Common myeloid progenitor, CD34-positive (primary cell): ENCODE measurements at regions not wholly inside any gene's neighbourhood (a gene's known extent, or its start where the extent isn't known, plus 50 kb on each side); places are given as distances from the start of the nearest gene placed in this dataset.

Experiments
- CTCF ChIA-PET: fragments of 350-600 bp; sonication (Branson Sonifier 250); formaldehyde crosslinking; loops from one replicate; lab custom pipeline; 2021; ENCODE audit warnings: antibody characterized with exemption; lab: Charles Lee
- POLR2A ChIA-PET: fragments of 350-600 bp; sonication (Branson Sonifier 250); formaldehyde crosslinking; loops from one replicate; lab custom pipeline; 2021; ENCODE audit warnings: antibody characterized with exemption; lab: Charles Lee
- DNase-seq, 3 donors: peaks; one replicate each; pipeline versions ENCODE4 v3.0.0 to v3.0.0-alpha.2; 2013
- H3K27ac ChIP-seq, 2 experiments: 1 replicate in 1 of 2; 2 replicates in 1 of 2; pipeline ENCODE4 v1.7.0; 2013; ENCODE audit warnings: inconsistent platforms in 2 of 2, low read length in 2 of 2, mild to moderate bottlenecking in 2 of 2, low read depth in 1 of 2, moderate library complexity in 1 of 2; ENCODE audit not compliant: severe bottlenecking in 2 of 2, insufficient read depth in 1 of 2, poor library complexity in 1 of 2
- H3K27me3 ChIP-seq, 5 experiments: replicated peaks in 2 of 5; 1 replicate in 3 of 5; 2 replicates in 2 of 5; pipeline versions ENCODE4 v1.6.1 to v1.7.0; 2013; ENCODE audit warnings: low read length in 4 of 5, mild to moderate bottlenecking in 2 of 5, moderate library complexity in 2 of 5, inconsistent platforms in 1 of 5; ENCODE audit not compliant: insufficient read depth in 5 of 5, control insufficient read depth in 4 of 5
- H3K36me3 ChIP-seq, 4 experiments: 1 replicate in 2 of 4; 2 replicates in 2 of 4; pipeline versions ENCODE4 v1.6.1 to v1.7.0; 2013; ENCODE audit warnings: low read length in 3 of 4, control low read depth in 1 of 4, mild to moderate bottlenecking in 1 of 4; ENCODE audit not compliant: control insufficient read depth in 4 of 4, insufficient read depth in 4 of 4
- H3K4me1 ChIP-seq, 4 experiments: 1 replicate in 3 of 4; 2 replicates in 1 of 4; pipeline versions ENCODE4 v1.6.1 to v1.7.1; 2013; ENCODE audit warnings: low read length in 3 of 4, mild to moderate bottlenecking in 3 of 4, control low read depth in 1 of 4, inconsistent platforms in 1 of 4, moderate library complexity in 1 of 4; ENCODE audit not compliant: control insufficient read depth in 4 of 4, insufficient read depth in 4 of 4; ENCODE audit errors: control extremely low read depth in 1 of 4
- H3K4me3 ChIP-seq, 7 experiments: 1 replicate in 4 of 7; 2 replicates in 3 of 7; pipeline versions ENCODE4 v1.5.1 to v1.7.0; 2013; ENCODE audit warnings: mild to moderate bottlenecking in 7 of 7, low read length in 6 of 7, moderate library complexity in 6 of 7, inconsistent platforms in 2 of 7, low read depth in 2 of 7, control low read depth in 1 of 7; ENCODE audit not compliant: insufficient read depth in 4 of 7, control insufficient read depth in 1 of 7; ENCODE audit errors: extremely low read depth in 1 of 7
- H3K9me3 ChIP-seq, 5 experiments: 1 replicate in 4 of 5; 2 replicates in 1 of 5; pipeline versions ENCODE4 v1.6.1 to v1.7.1; 2013; ENCODE audit warnings: low read length in 4 of 5, mild to moderate bottlenecking in 2 of 5, inconsistent platforms in 1 of 5, low read depth in 1 of 5, moderate library complexity in 1 of 5; ENCODE audit not compliant: control insufficient read depth in 4 of 5, insufficient read depth in 2 of 5; ENCODE audit errors: control extremely low read depth in 1 of 5
- WGBS: methylation state at CpG from one replicate; pipeline ENCODE4 v1.1.5; 2013; ENCODE audit not compliant: insufficient coverage; 5-methylcytosine and 5-hydroxymethylcytosine counted together

DNA sequence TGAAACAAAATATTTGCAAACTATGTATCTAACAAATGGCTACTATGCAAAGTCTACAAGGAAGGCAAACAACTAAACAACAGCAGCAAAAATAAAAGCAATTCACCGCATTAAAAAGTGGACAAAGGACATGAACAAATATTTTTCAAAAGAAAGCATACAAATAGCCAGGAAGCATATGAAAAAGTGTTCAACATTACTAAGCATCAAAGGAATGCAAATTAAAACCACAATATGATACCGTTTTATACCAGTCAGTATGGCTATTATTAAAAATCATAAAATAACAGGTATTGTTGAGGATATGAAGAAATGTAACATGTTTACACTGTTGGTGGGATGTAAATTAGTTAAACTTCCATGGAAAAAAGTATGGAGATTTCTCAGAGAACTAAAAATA, 1106.7 kb downstream of the PDHA2 start:
- WGBS: no CpG with 5 or more reads among the region's 2 CpGs
- POLR2A ChIA-PET: no interaction called here
- H3K4me1 ChIP-seq: peaks cover 0 to 3% (median 0%) of the 10 kb centered on the region in 4 experiments
- H3K36me3 ChIP-seq: no peaks in the 10 kb centered on the region
- CTCF ChIA-PET: no interaction called here
- H3K27ac ChIP-seq: no peak overlapping the region
- no peaks in the 10 kb centered on the region for H3K9me3 ChIP-seq
- no peak overlapping the region for H3K4me3 ChIP-seq
- DNase-seq: no peak
- H3K27me3 ChIP-seq: no peaks in the 10 kb centered on the region

DNA sequence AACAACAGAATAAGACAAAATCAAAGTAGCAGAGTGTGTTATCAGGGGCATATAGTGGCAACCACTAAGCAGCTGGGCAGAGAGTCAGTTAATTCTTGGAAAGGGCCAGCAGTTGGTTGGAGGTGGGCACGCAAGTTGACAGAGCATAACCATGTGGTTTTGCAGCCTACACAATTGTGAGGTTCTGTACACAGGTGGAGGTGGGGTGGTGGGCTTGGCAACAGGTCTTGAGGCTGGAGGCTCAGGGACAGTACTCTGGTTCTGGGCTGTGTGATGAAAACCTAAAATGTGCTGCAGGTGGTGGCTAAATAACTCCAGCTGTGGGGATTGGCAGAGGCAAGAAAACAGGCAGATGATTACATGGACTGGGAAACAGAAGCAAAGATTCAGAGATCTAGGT, 1112.7 kb downstream of the PDHA2 start:
- no peaks in the 10 kb centered on the region for H3K9me3 ChIP-seq
- no peak overlapping the region for H3K4me3 ChIP-seq
- peaks cover 0 to 3% (median 0%) of the 10 kb centered on the region in 4 experiments for H3K4me1 ChIP-seq
- WGBS: 100% methylated on average over 1 of the region's 1 CpG
- no peak overlapping the region for H3K27ac ChIP-seq
- CTCF ChIA-PET: no interaction called here
- POLR2A ChIA-PET: no interaction called here
- no peaks in the 10 kb centered on the region for H3K27me3 ChIP-seq
- H3K36me3 ChIP-seq: no peaks in the 10 kb centered on the region
- DNase-seq: no peak

DNA sequence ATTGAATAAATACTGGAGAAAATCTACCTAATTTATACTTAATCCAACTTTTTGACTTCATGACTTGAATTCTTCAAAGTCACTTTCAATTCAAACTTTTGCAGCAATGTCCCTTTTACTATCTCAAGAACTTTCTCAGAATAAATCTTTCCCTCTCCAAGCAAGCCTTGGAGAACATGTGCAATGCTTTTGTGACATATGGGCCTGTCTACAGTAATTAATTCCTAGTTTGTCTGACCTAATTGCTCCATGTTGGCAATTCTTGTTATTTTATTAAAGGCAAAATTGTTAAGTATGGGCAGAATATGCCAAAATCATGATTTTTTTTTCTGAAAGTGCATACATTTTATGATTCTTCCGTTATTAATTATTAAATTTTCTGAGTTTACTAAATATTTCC, 1115.3 kb downstream of the PDHA2 start:
- H3K4me3 ChIP-seq: no peak overlapping the region
- DNase-seq: no peak
- CTCF ChIA-PET: no interaction called here
- no peak overlapping the region for H3K27ac ChIP-seq
- WGBS: no CpG with 5 or more reads among the region's 1 CpG
- no peaks in the 10 kb centered on the region for H3K9me3 ChIP-seq
- no peaks in the 10 kb centered on the region for H3K27me3 ChIP-seq
- H3K4me1 ChIP-seq: peaks cover 0 to 3% (median 0%) of the 10 kb centered on the region in 4 experiments
- H3K36me3 ChIP-seq: no peaks in the 10 kb centered on the region
- POLR2A ChIA-PET: no interaction called here

DNA sequence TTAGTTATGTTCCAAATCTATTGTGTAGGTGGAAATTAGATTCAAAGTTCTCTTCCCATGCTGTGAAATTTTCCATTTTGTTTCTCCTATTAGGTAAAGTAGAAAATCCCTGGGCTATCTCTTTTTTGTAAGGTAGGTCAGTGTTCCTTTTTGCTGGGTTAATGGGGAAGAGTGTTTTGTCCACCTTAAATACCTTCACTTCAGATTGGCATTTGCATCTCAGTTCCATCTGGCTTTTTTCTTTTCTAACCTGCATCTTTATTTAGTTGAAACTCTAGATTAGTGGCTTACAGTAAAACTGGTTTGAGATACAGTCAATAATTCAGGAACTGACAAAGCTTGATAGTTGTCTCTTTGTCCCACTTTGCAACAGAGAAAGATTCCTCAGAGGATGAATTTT, 1115.8 kb downstream of the PDHA2 start:
- ChIA-PET POLR2A (no interaction called here), CTCF (no interaction called here)
- Histone ChIP-seq H3K4me3 (no peak overlapping the region), H3K36me3 (no peaks in the 10 kb centered on the region), H3K27ac (no peak overlapping the region), H3K9me3 (no peaks in the 10 kb centered on the region), H3K27me3 (no peaks in the 10 kb centered on the region), H3K4me1 (peaks cover 0 to 3% (median 0%) of the 10 kb centered on the region in 4 experiments)
- no peak for DNase-seq

DNA sequence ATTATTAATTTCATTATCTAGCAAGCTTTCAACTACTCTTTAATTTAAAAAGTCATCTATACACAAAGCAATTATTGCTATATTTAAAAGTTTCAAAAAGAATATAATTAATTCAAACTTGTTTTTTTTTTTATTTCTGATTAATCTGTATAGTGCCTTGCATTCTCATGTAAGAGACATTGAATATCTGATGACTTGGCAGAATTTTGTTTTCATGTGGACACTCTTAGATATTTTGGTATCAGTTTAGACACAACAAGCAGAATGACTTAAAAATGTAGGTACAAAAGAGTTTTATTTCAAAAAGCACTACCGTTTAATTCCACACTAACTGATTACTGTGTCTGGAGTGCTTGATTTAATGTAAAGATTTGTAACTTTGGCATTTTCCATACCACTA, 1129.6 kb downstream of the PDHA2 start:
- WGBS: no CpG with 5 or more reads among the region's 1 CpG
- CTCF ChIA-PET: interaction anchor here (0.6 kb wide), 1 partner anchor 24 kb away, joined by 5 read pairs; no protein-coding TSS in a partner anchor
- H3K27me3 ChIP-seq: no peaks in the 10 kb centered on the region
- POLR2A ChIA-PET: no interaction called here
- no peak overlapping the region for H3K27ac ChIP-seq
- no peak for DNase-seq
- no peaks in the 10 kb centered on the region for H3K36me3 ChIP-seq
- H3K9me3 ChIP-seq: peaks cover 0 to 2% (median 0%) of the 10 kb centered on the region in 5 experiments
- no peaks in the 10 kb centered on the region for H3K4me1 ChIP-seq
- no peak overlapping the region for H3K4me3 ChIP-seq

DNA sequence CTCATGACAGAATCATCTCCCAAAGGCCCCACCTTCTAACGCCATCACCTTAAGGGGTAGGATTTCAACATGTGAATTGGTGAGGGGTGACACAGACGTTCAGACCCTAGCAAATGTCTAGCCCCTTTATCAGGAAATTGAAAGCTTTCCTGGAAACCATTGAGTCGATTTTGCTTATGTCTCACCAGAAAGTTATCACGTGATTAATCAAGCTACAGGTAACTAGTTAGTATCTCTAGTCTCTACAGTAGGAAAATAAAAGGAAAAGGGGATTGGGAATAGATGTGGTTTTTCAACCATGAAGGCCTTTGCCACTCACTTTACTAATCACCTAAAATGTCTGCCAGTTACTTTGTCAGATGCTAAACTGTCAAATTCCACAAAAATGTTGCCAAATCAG, 1133.0 kb downstream of the PDHA2 start:
- 83% methylated on average over 1 of the region's 4 CpGs for WGBS
- CTCF ChIA-PET: no interaction called here
- no peaks in the 10 kb centered on the region for H3K9me3 ChIP-seq
- H3K27ac ChIP-seq: no peak overlapping the region
- POLR2A ChIA-PET: no interaction called here
- H3K36me3 ChIP-seq: no peaks in the 10 kb centered on the region
- DNase-seq: no peak
- H3K4me3 ChIP-seq: no peak overlapping the region
- no peaks in the 10 kb centered on the region for H3K27me3 ChIP-seq
- H3K4me1 ChIP-seq: no peaks in the 10 kb centered on the region

DNA sequence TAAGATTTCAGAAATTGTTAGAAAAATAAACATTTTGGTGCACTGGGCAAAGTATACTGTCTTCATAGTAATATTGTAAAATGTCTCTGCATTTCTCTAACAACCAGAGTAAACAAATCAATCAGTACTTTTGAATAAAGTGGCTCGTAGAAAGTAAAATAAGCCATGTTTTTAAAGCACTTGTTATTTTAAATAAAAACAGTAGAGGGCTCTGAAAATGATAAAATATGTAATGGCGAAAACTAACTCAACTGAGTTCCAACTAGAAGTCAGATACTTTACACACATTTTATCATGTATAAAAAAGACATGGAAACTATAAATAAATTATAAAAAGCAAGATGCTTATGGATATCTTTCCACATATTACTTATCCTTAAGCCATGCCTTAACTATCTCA, 1134.4 kb downstream of the PDHA2 start:
- Histone ChIP-seq H3K27me3 (no peaks in the 10 kb centered on the region), H3K4me1 (no peaks in the 10 kb centered on the region), H3K9me3 (no peaks in the 10 kb centered on the region), H3K27ac (no peak overlapping the region), H3K36me3 (no peaks in the 10 kb centered on the region), H3K4me3 (no peak overlapping the region)
- POLR2A ChIA-PET: no interaction called here
- no CpG with 5 or more reads among the region's 2 CpGs for WGBS
- no peak for DNase-seq
- CTCF ChIA-PET: no interaction called here
